Osteocyte (in vitro differentiated cells): ENCODE measurements at regions not wholly inside any gene's neighbourhood (a gene's known extent, or its start where the extent isn't known, plus 50 kb on each side); places are given as distances from the start of the nearest gene placed in this dataset.

ENCODE experiments used
- DNase-seq: peaks from one replicate; pipeline ENCODE4 v3.0.0; 2021; ENCODE audit warnings: mixed read lengths; ENCODE audit not compliant: unreplicated experiment; ENCODE audit errors: extremely low spot score
- H3K27ac Mint-ChIP-seq: one replicate; pipeline ENCODE4 v1.8.0; 2021; ENCODE audit warnings: mild to moderate bottlenecking, mixed read lengths; ENCODE audit not compliant: unreplicated experiment
- H3K27me3 Mint-ChIP-seq: one replicate; pipeline ENCODE4 v1.8.0; 2021; ENCODE audit warnings: mixed read lengths; ENCODE audit not compliant: unreplicated experiment
- H3K36me3 Mint-ChIP-seq: one replicate; pipeline ENCODE4 v1.8.0; 2021; ENCODE audit warnings: mixed read lengths; ENCODE audit not compliant: unreplicated experiment
- H3K4me1 Mint-ChIP-seq: one replicate; pipeline ENCODE4 v1.8.0; 2021; ENCODE audit warnings: mixed read lengths; ENCODE audit not compliant: unreplicated experiment
- H3K4me3 Mint-ChIP-seq: one replicate; pipeline ENCODE4 v1.8.0; 2021; ENCODE audit warnings: mild to moderate bottlenecking, moderate library complexity, mixed read lengths; ENCODE audit not compliant: unreplicated experiment
- H3K9me3 Mint-ChIP-seq: one replicate; pipeline ENCODE4 v1.8.0; 2021; ENCODE audit warnings: mixed read lengths; ENCODE audit not compliant: unreplicated experiment
- TF ChIP-seq, protein P1 (sequence below): fragments of 200-600 bp; sonication (generic); IDR thresholded peaks from 2 replicates; pipeline ENCODE4 v1.5.0; 2021; ENCODE audit warnings: antibody characterized with exemption, mild to moderate bottlenecking, moderate library complexity

DNA sequence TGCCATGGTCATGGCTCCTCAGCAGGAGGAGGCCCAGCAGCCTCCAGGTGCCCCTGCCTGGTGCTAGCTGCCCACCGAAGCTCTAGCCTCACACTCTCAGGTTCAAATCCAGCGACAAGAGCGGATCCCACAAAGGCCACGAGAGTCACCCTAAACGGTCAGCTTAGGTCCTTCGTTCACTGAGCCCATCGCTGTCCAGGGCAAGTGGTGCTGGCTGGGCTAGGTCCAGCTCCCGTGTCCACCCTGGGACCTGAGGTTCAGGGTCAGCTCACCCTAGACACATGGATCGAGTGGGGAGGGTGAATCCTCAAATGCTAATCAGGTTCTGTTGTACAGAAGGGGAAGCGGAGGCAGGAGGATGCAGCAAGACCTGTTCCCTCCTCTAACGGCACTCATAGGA, 171.9 kb upstream of the SULF2 start:
- Mint-ChIP-seq H3K4me3 (no peak overlapping the region), H3K27ac (no peak overlapping the region), H3K4me1 (peaks cover 14% of the 10 kb centered on the region), H3K36me3 (no peaks in the 10 kb centered on the region), H3K9me3 (no peaks in the 10 kb centered on the region), H3K27me3 (peaks cover 60% of the 10 kb centered on the region)
- no peak for DNase-seq
- TF ChIP-seq, protein P1, sequence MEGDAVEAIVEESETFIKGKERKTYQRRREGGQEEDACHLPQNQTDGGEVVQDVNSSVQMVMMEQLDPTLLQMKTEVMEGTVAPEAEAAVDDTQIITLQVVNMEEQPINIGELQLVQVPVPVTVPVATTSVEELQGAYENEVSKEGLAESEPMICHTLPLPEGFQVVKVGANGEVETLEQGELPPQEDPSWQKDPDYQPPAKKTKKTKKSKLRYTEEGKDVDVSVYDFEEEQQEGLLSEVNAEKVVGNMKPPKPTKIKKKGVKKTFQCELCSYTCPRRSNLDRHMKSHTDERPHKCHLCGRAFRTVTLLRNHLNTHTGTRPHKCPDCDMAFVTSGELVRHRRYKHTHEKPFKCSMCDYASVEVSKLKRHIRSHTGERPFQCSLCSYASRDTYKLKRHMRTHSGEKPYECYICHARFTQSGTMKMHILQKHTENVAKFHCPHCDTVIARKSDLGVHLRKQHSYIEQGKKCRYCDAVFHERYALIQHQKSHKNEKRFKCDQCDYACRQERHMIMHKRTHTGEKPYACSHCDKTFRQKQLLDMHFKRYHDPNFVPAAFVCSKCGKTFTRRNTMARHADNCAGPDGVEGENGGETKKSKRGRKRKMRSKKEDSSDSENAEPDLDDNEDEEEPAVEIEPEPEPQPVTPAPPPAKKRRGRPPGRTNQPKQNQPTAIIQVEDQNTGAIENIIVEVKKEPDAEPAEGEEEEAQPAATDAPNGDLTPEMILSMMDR: no peak

DNA sequence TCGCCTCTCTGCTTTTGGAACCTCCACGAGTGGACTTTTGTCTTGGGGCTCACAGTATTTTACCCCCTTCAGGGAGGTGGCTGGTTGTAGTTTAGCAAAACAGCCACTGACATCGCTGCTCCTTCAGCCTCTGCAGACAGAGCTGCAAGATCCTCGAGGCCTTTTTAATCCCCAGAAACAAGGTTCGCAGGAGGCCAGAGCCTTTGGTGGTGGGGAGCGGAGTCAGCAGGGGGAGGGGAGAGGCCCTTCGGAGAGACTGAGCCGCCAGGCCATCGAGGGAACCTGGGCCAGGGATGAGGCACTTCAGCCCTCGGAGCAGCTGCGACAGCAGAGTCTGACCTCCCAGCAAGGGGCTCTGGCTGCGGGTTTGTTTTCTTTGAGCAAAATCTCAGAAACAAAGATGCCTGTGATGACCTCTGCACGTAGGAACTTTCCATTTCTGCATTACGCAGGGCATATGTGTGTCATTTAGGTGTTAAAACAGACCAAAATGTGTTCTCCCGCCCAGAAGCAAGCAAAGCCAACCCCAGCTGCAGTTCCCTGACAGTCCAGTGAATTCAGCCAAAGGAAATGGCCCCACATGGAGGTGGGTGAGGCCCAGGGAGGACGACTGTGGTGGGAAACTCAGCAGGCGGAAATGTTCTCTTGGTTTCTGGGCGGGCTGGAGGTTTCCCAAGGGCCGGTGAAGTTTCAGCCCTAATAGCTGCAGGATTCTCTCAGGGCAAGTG, 171.2 kb upstream of the SULF2 start:
- Mint-ChIP-seq H3K27ac (no peak overlapping the region), H3K4me1 (peaks cover 14% of the 10 kb centered on the region), H3K36me3 (no peaks in the 10 kb centered on the region), H3K27me3 (peaks cover 56% of the 10 kb centered on the region), H3K9me3 (no peaks in the 10 kb centered on the region), H3K4me3 (no peak overlapping the region)
- DNase-seq: no peak
- TF ChIP-seq, protein P1: no peak

DNA sequence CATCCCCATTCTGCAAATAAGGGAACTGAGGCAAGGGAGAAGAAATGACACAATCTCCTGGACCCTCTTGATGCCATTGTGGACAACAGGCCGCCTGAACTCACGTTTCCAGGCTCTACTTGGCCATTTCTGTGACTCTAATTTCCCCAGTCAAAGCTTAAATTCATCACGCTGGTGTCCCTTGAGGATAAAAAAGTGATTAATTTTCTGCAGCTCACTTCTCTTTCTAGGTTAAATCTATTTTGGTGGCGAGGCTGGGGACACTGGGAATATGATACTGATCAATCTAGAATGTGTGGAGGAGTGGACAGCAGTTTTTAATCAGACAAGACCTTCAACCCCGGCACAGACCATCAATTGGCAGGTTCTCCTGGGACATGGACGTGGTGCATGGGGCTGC, 168.2 kb upstream of the SULF2 start:
- no peak for DNase-seq
- Mint-ChIP-seq H3K4me1 (peaks cover 17% of the 10 kb centered on the region), H3K36me3 (no peaks in the 10 kb centered on the region), H3K27me3 (peaks cover 42% of the 10 kb centered on the region), H3K27ac (no peak overlapping the region), H3K9me3 (no peaks in the 10 kb centered on the region), H3K4me3 (no peak overlapping the region)
- TF ChIP-seq, protein P1: no peak

DNA sequence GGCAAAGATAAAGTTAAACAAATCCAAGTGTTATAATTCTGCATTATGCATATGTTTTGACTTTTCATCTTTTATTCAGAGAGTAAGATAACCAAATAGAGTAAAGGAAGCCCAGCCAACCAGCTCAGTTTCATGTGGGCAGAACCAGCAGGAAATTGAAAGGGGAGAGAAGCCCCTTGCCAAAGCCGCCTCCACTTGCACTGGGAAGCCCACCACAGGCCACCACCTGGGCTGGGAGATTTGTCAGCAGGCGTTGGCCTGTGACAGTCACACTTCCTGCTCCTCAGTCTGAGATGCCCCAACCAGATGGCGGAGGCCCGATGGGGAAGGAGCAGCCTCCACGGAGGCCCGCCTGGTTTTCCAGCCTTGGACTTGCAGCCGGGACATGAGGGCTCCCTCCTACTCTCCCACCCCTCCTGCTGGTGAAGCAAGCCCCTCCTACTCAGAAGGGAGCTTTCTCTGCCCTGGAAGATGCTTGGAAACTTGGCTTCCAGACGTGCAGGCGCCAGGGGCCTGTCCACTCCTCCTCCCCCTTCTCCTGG, 166.8 kb upstream of the SULF2 start:
- H3K4me3 Mint-ChIP-seq: no peak overlapping the region

DNA sequence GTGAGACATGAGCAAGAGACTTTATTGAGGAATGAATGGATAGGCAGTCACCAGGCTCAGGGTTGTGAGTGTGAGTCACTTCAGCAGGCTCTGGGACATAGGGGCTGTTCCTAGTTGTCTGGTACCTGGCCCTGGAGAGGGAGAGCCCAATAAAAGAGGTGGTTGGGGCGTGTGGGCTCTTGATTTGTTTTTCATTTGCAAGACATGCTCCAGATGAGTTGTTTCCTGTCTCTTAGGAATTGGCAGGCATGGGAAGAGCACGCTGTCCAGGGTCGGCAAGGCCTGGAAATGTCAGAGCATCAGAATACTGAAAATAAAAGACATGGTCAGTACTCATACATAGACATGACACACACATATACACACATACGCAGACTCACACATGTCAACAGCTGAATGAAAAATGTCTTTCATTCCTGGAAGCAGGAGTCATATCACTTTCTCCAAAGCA, 166.3 kb upstream of the SULF2 start:
- Mint-ChIP-seq H3K9me3 (no peaks in the 10 kb centered on the region), H3K36me3 (no peaks in the 10 kb centered on the region), H3K27ac (no peak overlapping the region), H3K4me3 (no peak overlapping the region), H3K4me1 (peaks cover 12% of the 10 kb centered on the region), H3K27me3 (peaks cover 49% of the 10 kb centered on the region)
- no peak for DNase-seq
- TF ChIP-seq, protein P1: no peak

More for the DNA sequence above, 166.8 kb upstream of the SULF2 start:
- DNase-seq: no peak
- Mint-ChIP-seq H3K36me3 (no peaks in the 10 kb centered on the region), H3K27ac (no peak overlapping the region), H3K4me1 (peaks cover 17% of the 10 kb centered on the region), H3K27me3 (peaks cover 43% of the 10 kb centered on the region), H3K9me3 (no peaks in the 10 kb centered on the region)
- TF ChIP-seq, protein P1: no peak
